ENCODE measurements at regions not wholly inside any gene's neighbourhood (a gene's known extent, or its start where the extent isn't known, plus 50 kb on each side); places are given as distances from the start of the nearest gene placed in this dataset.

DNA sequence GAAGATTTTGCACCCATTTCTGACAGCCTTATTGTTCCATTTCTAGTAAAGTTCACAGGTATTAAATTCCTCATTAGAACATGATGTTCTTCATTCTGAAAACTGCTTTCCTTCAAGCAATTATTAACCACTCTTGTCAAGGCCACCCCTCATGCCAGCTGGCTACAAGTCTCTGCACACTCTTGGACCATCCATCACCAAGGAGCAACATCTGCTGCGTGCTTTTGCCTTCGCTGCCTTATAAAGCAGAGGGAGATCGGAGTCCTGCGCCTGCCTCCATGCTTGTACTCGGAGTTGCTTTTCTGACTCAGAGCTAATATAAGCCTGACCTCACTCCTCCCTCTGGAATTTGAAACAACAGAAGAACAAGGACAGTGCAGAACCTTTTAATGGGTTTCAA lies 529.9 kb upstream of the DPP6 start (continued):
- TF ChIP-seq ZNF451 (CRISPR knock-in tag; IDR thresholded peaks at IDR 0.05) (no peak), BORCS8-MEF2B (CRISPR knock-in tag; IDR thresholded peaks at IDR 0.05) (no peak), NONO (IDR thresholded peaks at IDR 0.05) (no peak), NONO (CRISPR knock-in tag; conservative IDR thresholded peaks at IDR 0.05) (no peak)
- TF ChIP-seq, protein P1, sequence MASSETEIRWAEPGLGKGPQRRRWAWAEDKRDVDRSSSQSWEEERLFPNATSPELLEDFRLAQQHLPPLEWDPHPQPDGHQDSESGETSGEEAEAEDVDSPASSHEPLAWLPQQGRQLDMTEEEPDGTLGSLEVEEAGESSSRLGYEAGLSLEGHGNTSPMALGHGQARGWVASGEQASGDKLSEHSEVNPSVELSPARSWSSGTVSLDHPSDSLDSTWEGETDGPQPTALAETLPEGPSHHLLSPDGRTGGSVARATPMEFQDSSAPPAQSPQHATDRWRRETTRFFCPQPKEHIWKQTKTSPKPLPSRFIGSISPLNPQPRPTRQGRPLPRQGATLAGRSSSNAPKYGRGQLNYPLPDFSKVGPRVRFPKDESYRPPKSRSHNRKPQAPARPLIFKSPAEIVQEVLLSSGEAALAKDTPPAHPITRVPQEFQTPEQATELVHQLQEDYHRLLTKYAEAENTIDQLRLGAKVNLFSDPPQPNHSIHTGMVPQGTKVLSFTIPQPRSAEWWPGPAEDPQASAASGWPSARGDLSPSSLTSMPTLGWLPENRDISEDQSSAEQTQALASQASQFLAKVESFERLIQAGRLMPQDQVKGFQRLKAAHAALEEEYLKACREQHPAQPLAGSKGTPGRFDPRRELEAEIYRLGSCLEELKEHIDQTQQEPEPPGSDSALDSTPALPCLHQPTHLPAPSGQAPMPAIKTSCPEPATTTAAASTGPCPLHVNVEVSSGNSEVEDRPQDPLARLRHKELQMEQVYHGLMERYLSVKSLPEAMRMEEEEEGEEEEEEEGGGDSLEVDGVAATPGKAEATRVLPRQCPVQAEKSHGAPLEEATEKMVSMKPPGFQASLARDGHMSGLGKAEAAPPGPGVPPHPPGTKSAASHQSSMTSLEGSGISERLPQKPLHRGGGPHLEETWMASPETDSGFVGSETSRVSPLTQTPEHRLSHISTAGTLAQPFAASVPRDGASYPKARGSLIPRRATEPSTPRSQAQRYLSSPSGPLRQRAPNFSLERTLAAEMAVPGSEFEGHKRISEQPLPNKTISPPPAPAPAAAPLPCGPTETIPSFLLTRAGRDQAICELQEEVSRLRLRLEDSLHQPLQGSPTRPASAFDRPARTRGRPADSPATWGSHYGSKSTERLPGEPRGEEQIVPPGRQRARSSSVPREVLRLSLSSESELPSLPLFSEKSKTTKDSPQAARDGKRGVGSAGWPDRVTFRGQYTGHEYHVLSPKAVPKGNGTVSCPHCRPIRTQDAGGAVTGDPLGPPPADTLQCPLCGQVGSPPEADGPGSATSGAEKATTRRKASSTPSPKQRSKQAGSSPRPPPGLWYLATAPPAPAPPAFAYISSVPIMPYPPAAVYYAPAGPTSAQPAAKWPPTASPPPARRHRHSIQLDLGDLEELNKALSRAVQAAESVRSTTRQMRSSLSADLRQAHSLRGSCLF (CRISPR knock-in tag; IDR thresholded peaks at IDR 0.05; ENCODE audit: borderline replicate concordance), result no peak
- TF ChIP-seq, protein P2, sequence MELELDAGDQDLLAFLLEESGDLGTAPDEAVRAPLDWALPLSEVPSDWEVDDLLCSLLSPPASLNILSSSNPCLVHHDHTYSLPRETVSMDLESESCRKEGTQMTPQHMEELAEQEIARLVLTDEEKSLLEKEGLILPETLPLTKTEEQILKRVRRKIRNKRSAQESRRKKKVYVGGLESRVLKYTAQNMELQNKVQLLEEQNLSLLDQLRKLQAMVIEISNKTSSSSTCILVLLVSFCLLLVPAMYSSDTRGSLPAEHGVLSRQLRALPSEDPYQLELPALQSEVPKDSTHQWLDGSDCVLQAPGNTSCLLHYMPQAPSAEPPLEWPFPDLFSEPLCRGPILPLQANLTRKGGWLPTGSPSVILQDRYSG (CRISPR knock-in tag; IDR thresholded peaks at IDR 0.05), result no peak

DNA sequence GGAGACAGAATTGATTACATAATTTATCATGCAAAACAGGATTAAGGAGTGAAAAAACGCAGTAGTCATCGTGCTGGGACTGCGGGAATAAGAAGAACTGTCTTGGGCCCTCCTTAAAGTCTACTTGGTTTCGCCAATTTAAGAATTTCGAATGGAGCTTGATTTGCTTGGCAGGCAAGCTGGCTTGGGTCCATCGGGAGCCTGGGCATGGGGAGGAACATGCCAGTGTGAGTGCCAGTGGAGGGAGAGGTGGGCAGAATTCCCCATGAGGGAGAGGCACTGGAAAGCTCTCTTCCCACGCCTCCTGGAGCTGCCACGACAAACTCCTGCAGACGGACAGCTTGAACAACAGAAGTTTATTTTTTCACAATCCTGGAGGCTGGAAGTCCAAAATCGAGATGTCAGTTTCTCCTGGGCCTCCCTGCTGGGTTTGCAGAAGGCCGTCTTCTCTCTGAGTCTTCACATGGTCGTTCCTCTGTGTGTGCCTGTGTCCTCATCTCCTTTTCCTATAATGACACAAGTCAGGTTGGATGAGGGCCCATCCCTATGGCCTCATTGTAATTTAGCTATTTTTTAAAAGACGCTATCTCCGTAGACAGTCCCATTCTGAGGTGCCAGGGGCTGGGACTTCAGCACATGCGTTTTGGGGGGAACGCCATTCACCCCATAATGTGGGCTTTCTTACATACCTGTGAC lies 528.7 kb upstream of the DPP6 start:
- intact Hi-C loops (cut with micrococcal nuclease; ENCODE audit: unreplicated experiment) (no loop called here), in situ Hi-C loops (cut with HindIII; ENCODE audit: extremely low pct_ligation_motif_present, low pct_unique_long_range_greater_than_20kb) (no loop called here)
- no peak overlapping the region for H3K4me2 ChIP-seq (ENCODE audit: low read depth, low read length)
- no peak overlapping the region for H3K27ac ChIP-seq (ENCODE audit: extremely low read length, insufficient read depth, low read length)
- no peak overlapping the region for H2AFZ ChIP-seq (ENCODE audit: low read length)
- no peaks in the 10 kb centered on the region for H4K20me1 ChIP-seq (ENCODE audit: insufficient read depth, low read length)
- CTCF ChIA-PET (ENCODE audit: low intra/inter-chr PET ratio, low total read pairs), result no interaction called here
- no peaks in the 10 kb centered on the region for H3K4me1 ChIP-seq (ENCODE audit: insufficient read depth, low read length)
- POLR2A ChIA-PET, result no interaction called here
- H3K9ac ChIP-seq (ENCODE audit: insufficient read depth, low read depth, low read length), result no peak overlapping the region
- WGBS (ENCODE audit: low lambda C conversion rate), result 17% methylated on average over 15 of the region's 16 CpGs
- DNase-seq (ENCODE audit: low spot score), result no peak
- no peak overlapping the region for H3K4me3 ChIP-seq (replicated peaks in 1 of 3; ENCODE audit: insufficient read depth in 1 of 3, low read depth in 2 of 3, low read length in 3 of 3)
- no peak for ATAC-seq
- H3K79me2 ChIP-seq (ENCODE audit: insufficient read depth, low read length), result no peaks in the 10 kb centered on the region
- H3K27me3 ChIP-seq (ENCODE audit: control insufficient read depth in 1 of 2, insufficient read depth in 2 of 2, low read length in 2 of 2), result peaks cover 0 to 4% of the 10 kb centered on the region in 2 experiments; a peak in 2 of 5 replicates
- no peaks in the 10 kb centered on the region for H3K9me3 ChIP-seq (ENCODE audit: low read length)
- FAIRE-seq, result no peak
- no peaks in the 10 kb centered on the region for H3K36me3 ChIP-seq (replicated peaks in 1 of 2; ENCODE audit: control insufficient read depth in 1 of 2, insufficient read depth in 2 of 2, low read length in 2 of 2)
- no TSS peak for BruUV-seq (replicated peaks)
- TF ChIP-seq SYNCRIP (IDR thresholded peaks at IDR 0.05; ENCODE audit: insufficient read depth, low read depth, low read length) (no peak), ZNF253 (CRISPR knock-in tag; IDR thresholded peaks at IDR 0.05; ENCODE audit: borderline replicate concordance) (no peak), HOXD1 (CRISPR knock-in tag; IDR thresholded peaks at IDR 0.05) (no peak), KLF6 (CRISPR knock-in tag; IDR thresholded peaks at IDR 0.05) (no peak), ZNF616 (CRISPR knock-in tag; IDR thresholded peaks at IDR 0.05; ENCODE audit: low read depth) (no peak), CEBPB (IDR thresholded peaks at IDR 0.05; ENCODE audit: borderline replicate concordance, low read depth, low read length) (no peak), TCF7 (IDR thresholded peaks at IDR 0.05; ENCODE audit: low read depth) (no peak)
- TF ChIP-seq, protein P3, sequence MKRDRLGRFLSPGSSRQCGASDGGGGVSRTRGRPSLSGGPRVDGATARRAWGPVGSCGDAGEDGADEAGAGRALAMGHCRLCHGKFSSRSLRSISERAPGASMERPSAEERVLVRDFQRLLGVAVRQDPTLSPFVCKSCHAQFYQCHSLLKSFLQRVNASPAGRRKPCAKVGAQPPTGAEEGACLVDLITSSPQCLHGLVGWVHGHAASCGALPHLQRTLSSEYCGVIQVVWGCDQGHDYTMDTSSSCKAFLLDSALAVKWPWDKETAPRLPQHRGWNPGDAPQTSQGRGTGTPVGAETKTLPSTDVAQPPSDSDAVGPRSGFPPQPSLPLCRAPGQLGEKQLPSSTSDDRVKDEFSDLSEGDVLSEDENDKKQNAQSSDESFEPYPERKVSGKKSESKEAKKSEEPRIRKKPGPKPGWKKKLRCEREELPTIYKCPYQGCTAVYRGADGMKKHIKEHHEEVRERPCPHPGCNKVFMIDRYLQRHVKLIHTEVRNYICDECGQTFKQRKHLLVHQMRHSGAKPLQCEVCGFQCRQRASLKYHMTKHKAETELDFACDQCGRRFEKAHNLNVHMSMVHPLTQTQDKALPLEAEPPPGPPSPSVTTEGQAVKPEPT (CRISPR knock-in tag; IDR thresholded peaks at IDR 0.05; ENCODE audit: low read depth), result no peak
